Smooth muscle cell (in vitro differentiated cells): ENCODE measurements at regions not wholly inside any gene's neighbourhood (a gene's known extent, or its start where the extent isn't known, plus 50 kb on each side); places are given as distances from the start of the nearest gene placed in this dataset.

Experiments used
- DNase-seq: peaks from one replicate; lab custom pipeline; 2025; ENCODE audit not compliant: unreplicated experiment; lab: John Stamatoyannopoulos, UW
- H2AFZ ChIP-seq: fragments of 200-600 bp; sonication (generic); 2 replicates; pipeline ENCODE4 v1.6.0; 2016; ENCODE audit warnings: antibody characterized with exemption, low read depth, mild to moderate bottlenecking
- H3F3A ChIP-seq: fragments of 200-600 bp; sonication (generic); 2 replicates; pipeline ENCODE4 v1.6.0; 2017; ENCODE audit warnings: antibody characterized with exemption, low read depth
- H3K27ac ChIP-seq: fragments of 200-600 bp; sonication (generic); 2 replicates; pipeline ENCODE4 v1.5.1; 2016; ENCODE audit warnings: low read depth, mild to moderate bottlenecking
- H3K27me3 ChIP-seq: fragments of 200-600 bp; sonication (generic); 2 replicates; pipeline ENCODE4 v1.6.1; 2016; ENCODE audit warnings: low read depth, mild to moderate bottlenecking
- H3K36me3 ChIP-seq: fragments of 200-600 bp; sonication (generic); 2 replicates; pipeline ENCODE4 v1.5.1; 2016; ENCODE audit warnings: low read depth
- H3K4me1 ChIP-seq: fragments of 200-600 bp; sonication (generic); 2 replicates; pipeline ENCODE4 v1.5.1; 2016; ENCODE audit warnings: low read depth
- H3K4me2 ChIP-seq: fragments of 200-600 bp; sonication (generic); 2 replicates; pipeline ENCODE4 v1.6.0; 2016; ENCODE audit warnings: mild to moderate bottlenecking
- H3K4me3 ChIP-seq: fragments of 200-600 bp; sonication (generic); 2 replicates; pipeline ENCODE4 v1.5.1; 2016; ENCODE audit warnings: mild to moderate bottlenecking
- H3K79me2 ChIP-seq: fragments of 200-600 bp; sonication (generic); 2 replicates; pipeline ENCODE4 v1.6.0; 2016; ENCODE audit warnings: low read depth, mild to moderate bottlenecking
- H3K9ac ChIP-seq: fragments of 200-600 bp; sonication (generic); 2 replicates; pipeline ENCODE4 v1.6.0; 2016; ENCODE audit warnings: low read depth
- H3K9me3 ChIP-seq: fragments of 200-600 bp; sonication (generic); replicated peaks from 2 replicates; pipeline ENCODE4 v1.5.1; 2016; ENCODE audit warnings: low read depth
- H4K20me1 ChIP-seq: fragments of 200-600 bp; sonication (generic); 2 replicates; pipeline ENCODE4 v1.6.0; 2016; ENCODE audit warnings: low read depth
- WGBS: methylation state at CpG from one replicate; pipeline ENCODE4 v1.1.7; 2016; ENCODE audit warnings: low lambda C conversion rate; 5-methylcytosine and 5-hydroxymethylcytosine counted together
- TF ChIP-seq, protein P1 (sequence below): fragments of 200-600 bp; sonication (generic); IDR thresholded peaks from 2 replicates; pipeline ENCODE4 v1.5.1; 2017; ENCODE audit warnings: borderline replicate concordance, mild to moderate bottlenecking, antibody characterized with exemption; ENCODE audit not compliant: insufficient read depth, poor library complexity, severe bottlenecking

DNA sequence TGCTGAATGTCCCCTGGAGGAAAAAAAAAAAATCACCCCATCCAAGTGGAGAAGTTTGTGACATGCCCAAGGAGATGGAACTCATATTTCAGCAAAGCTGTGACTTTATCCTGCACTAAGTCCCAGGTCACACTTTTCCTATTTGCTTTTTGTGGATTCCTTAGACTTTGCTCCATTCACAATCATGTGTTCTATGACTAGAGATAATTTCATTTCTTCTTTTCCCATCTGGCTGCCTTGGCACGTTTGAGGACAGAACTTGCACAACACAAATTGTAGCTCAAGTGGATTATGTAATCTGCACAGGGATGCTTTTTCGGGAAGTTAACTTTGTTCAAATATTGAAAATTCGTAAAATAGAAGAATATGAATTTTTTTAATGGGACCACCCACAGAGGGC is 100.7 kb upstream of the PTPN1 start:
- Histone ChIP-seq H3K4me3 (no peak overlapping the region), H3K4me1 (no peaks in the 10 kb centered on the region), H3K27me3 (no peaks in the 10 kb centered on the region), H3K9ac (no peak overlapping the region), H3K4me2 (no peak overlapping the region), H2AFZ (no peak overlapping the region), H3K9me3 (no peaks in the 10 kb centered on the region), H3K79me2 (no peaks in the 10 kb centered on the region), H4K20me1 (no peaks in the 10 kb centered on the region), H3F3A (peaks cover 9% of the 10 kb centered on the region), H3K27ac (no peak overlapping the region), H3K36me3 (no peaks in the 10 kb centered on the region)
- WGBS: 82% methylated on average over 3 of the region's 3 CpGs
- TF ChIP-seq, protein P1, sequence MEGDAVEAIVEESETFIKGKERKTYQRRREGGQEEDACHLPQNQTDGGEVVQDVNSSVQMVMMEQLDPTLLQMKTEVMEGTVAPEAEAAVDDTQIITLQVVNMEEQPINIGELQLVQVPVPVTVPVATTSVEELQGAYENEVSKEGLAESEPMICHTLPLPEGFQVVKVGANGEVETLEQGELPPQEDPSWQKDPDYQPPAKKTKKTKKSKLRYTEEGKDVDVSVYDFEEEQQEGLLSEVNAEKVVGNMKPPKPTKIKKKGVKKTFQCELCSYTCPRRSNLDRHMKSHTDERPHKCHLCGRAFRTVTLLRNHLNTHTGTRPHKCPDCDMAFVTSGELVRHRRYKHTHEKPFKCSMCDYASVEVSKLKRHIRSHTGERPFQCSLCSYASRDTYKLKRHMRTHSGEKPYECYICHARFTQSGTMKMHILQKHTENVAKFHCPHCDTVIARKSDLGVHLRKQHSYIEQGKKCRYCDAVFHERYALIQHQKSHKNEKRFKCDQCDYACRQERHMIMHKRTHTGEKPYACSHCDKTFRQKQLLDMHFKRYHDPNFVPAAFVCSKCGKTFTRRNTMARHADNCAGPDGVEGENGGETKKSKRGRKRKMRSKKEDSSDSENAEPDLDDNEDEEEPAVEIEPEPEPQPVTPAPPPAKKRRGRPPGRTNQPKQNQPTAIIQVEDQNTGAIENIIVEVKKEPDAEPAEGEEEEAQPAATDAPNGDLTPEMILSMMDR: no peak
- no peak for DNase-seq

DNA sequence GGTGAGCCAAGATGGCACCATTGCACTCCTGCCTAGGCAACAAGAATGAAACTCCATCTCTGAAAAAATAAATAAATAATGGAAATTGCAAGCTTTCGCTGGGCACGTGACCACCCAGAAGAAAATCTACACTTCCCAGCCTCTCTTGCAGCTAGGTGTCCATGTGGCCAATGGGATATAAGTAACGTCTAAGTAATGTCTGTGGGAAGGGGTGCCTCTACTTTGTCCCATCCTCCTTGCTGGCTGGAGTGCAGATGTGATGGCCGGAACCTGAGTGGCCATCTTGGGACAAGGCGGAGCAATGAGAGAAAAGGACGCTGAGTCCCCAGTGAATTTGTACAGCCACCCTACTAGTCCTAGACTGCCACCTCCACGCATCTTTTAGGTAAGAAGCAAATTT is 99.8 kb upstream of the PTPN1 start:
- no peaks in the 10 kb centered on the region for H4K20me1 ChIP-seq
- no peak overlapping the region for H3K4me2 ChIP-seq
- peaks cover 9% of the 10 kb centered on the region for H3F3A ChIP-seq
- no peaks in the 10 kb centered on the region for H3K4me1 ChIP-seq
- no peak overlapping the region for H3K4me3 ChIP-seq
- TF ChIP-seq, protein P1: no peak
- no peaks in the 10 kb centered on the region for H3K79me2 ChIP-seq
- no peak overlapping the region for H3K9ac ChIP-seq
- no peaks in the 10 kb centered on the region for H3K9me3 ChIP-seq
- no peak overlapping the region for H3K27ac ChIP-seq
- no peaks in the 10 kb centered on the region for H3K27me3 ChIP-seq
- 98% methylated on average over 7 of the region's 7 CpGs for WGBS
- no peak overlapping the region for H2AFZ ChIP-seq
- no peak for DNase-seq
- no peaks in the 10 kb centered on the region for H3K36me3 ChIP-seq

DNA sequence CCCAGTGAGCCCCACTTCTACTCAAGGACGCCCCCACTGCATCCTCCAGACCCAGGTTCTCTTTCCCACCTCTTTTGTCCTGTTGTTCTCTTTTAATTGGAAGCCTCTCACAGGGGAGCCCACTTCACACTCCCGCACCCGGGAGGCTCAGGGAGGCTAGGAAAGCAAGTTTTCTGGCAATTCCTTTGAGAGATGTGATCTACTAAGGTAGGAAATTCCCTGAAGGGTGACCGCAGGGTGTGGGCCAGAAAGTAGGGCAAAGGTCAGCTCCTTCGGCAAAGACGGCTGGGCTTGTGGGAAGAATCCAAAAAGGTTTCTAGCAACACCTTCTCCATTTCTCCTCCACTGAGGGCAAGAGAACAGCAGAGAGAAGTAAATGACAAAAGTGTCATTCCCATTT is 98.1 kb upstream of the PTPN1 start:
- no peak overlapping the region for H3K4me3 ChIP-seq
- no peak overlapping the region for H3K9ac ChIP-seq
- H3K27me3 ChIP-seq: no peaks in the 10 kb centered on the region
- H3K27ac ChIP-seq: no peak overlapping the region
- no peaks in the 10 kb centered on the region for H4K20me1 ChIP-seq
- no peaks in the 10 kb centered on the region for H3K4me1 ChIP-seq
- no peaks in the 10 kb centered on the region for H3K9me3 ChIP-seq
- TF ChIP-seq, protein P1: no peak
- H3K4me2 ChIP-seq: no peak overlapping the region
- peaks cover 9% of the 10 kb centered on the region for H3F3A ChIP-seq
- no peaks in the 10 kb centered on the region for H3K79me2 ChIP-seq
- no peak for DNase-seq
- H3K36me3 ChIP-seq: no peaks in the 10 kb centered on the region
- no peak overlapping the region for H2AFZ ChIP-seq
- WGBS: 62% methylated on average over 6 of the region's 6 CpGs

DNA sequence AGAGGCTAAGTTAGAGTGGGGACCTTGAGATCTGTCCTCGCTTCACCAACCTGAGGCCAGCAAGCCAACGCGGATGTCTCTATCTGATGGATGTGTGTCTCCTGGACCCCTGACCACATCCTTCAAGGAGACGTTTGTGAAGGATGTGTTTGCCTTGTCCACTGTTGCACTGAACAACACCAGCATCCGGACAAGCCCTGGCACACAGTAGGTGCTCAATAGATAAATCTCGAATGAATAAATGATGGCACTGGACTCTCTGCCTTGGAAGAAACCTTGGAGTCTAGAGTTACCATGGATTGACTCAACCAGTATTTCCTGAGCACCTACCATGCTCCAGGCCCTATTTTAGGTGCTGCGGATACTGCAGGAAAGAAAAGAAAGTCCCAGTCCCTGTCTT is 97.7 kb upstream of the PTPN1 start:
- Histone ChIP-seq H3K4me3 (no peak overlapping the region), H3K27ac (no peak overlapping the region), H3K4me1 (no peaks in the 10 kb centered on the region), H4K20me1 (no peaks in the 10 kb centered on the region), H3K36me3 (no peaks in the 10 kb centered on the region), H3K9ac (no peak overlapping the region), H3K9me3 (no peaks in the 10 kb centered on the region), H3F3A (peaks cover 9% of the 10 kb centered on the region), H2AFZ (no peak overlapping the region), H3K4me2 (no peak overlapping the region), H3K79me2 (no peaks in the 10 kb centered on the region), H3K27me3 (no peaks in the 10 kb centered on the region)
- DNase-seq: no peak
- TF ChIP-seq, protein P1: no peak
- WGBS: 95% methylated on average over 7 of the region's 7 CpGs
